ENCODE measurements at regions not wholly inside any gene's neighbourhood (a gene's known extent, or its start where the extent isn't known, plus 50 kb on each side); places are given as distances from the start of the nearest gene placed in this dataset.

DNA sequence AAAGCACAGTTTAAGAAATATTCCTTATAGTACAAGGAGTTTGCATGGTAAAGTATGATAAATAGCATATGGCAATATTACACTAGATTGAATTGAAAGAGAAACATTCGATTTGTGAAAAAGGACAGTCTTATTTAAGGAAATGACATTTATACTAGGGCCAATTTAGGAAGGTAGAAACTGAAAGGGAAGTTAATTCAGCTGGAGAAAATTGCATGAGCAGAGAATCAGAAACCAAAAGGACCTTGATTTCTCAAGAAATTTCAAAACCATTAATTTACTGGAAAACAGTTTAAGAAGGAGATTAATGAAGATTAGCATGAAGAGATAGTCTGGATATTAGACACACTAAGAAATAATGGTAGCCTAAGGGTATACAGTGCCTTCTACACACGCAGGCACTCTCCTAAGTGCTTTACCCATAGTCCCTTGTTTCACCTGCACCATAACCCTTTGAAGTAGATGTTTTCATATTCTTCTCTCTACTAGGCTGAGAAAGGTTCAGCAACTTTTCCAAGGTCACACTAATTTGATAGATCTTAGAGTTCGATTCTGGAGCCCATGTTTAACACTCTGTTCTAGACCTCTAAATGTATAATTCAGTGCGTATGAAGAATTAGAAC, 259.1 kb upstream of the SLIT2 start:
- ATAC-seq (replicated peaks in 1 of 2) (no peak), DNase-seq (no peak)
- H3K4me3 Mint-ChIP-seq, result no peak overlapping the region
- H3K27me3 Mint-ChIP-seq (ENCODE audit: low read depth), result no peaks in the 10 kb centered on the region
- peaks cover 5 to 6% of the 10 kb centered on the region in 2 donors for H3K9me3 Mint-ChIP-seq
- H3K27ac Mint-ChIP-seq, result no peak overlapping the region
- H3K4me1 Mint-ChIP-seq (ENCODE audit: low read depth), result no peaks in the 10 kb centered on the region
- no peaks in the 10 kb centered on the region for H3K36me3 Mint-ChIP-seq (ENCODE audit: insufficient read depth in 2 of 2)

DNA sequence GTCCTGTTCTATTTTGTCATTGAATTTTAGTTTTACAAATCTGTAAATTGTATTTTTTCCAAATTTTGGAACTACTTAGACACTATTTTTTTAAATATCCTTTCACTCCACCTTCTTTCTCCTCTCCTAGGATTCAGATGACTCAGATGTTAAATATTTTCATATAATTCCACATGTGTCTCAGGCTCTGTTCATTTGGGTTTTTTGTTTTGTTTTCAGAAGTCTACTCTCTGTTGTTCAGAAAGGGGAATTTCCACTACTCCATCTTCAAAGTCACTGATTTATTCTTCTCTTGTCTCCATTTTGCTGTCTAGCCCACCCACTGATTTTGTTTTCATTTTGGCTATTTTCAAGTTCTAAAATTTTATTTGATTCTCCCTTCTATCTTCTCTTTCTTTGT, 264.0 kb upstream of the SLIT2 start:
- no peak overlapping the region for H3K4me3 Mint-ChIP-seq
- no peak for DNase-seq
- H3K27ac Mint-ChIP-seq, result no peak overlapping the region
- H3K36me3 Mint-ChIP-seq (ENCODE audit: insufficient read depth in 2 of 2), result no peaks in the 10 kb centered on the region
- no peaks in the 10 kb centered on the region for H3K4me1 Mint-ChIP-seq (ENCODE audit: low read depth)
- H3K9me3 Mint-ChIP-seq, result peaks cover 7% of the 10 kb centered on the region in 2 donors
- no peaks in the 10 kb centered on the region for H3K27me3 Mint-ChIP-seq (ENCODE audit: low read depth)
- ATAC-seq (replicated peaks in 1 of 2), result no peak

DNA sequence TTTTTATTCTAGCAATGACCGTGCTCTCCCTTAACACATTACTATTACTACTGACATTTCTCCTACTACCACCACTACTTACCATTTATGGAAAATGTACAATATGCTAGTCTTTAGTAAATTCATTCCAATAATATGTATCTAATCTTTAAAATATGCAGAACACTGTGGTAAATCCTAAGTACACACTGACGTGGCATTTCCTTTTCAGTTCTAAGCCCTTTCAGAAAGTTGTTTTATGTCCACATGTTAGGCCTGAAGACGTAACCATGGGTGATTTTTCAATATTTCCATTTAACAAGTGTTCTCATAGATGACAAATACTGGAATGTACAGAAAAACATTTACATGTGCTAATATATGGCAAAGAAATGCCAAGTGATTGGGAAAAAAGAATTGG, 268.6 kb upstream of the SLIT2 start:
- H3K9me3 Mint-ChIP-seq, result peaks cover 1 to 7% of the 10 kb centered on the region in 2 donors
- DNase-seq (no peak), ATAC-seq (replicated peaks in 1 of 2) (no peak)
- H3K27ac Mint-ChIP-seq, result no peak overlapping the region
- no peaks in the 10 kb centered on the region for H3K27me3 Mint-ChIP-seq (ENCODE audit: low read depth)
- peaks cover 0 to under 1% of the 10 kb centered on the region in 2 donors for H3K36me3 Mint-ChIP-seq (ENCODE audit: insufficient read depth in 2 of 2)
- no peaks in the 10 kb centered on the region for H3K4me1 Mint-ChIP-seq (ENCODE audit: low read depth)
- H3K4me3 Mint-ChIP-seq, result no peak overlapping the region

DNA sequence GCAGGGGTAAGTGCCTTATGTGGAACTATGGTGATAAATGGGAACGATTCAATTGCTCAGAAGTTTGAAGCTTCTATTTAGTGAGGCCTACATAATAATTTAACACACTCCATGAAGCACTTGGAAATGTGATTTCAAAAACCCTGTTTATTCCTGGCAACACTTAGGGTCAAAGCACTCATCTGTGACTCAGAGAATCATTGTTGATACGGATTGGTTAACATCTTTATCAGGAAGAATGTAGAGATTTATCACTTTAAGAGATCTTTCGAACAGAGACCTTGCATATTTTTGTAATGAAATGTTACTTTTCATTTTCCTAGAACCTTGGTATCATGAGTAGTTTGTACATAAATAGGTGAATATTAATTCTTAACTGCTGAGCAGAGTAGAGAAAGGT, 269.1 kb upstream of the SLIT2 start:
- Mint-ChIP-seq H3K36me3 (ENCODE audit: insufficient read depth in 2 of 2) (peaks cover 0 to 4% of the 10 kb centered on the region in 2 donors), H3K4me1 (ENCODE audit: low read depth) (no peaks in the 10 kb centered on the region), H3K9me3 (peaks cover 5 to 11% of the 10 kb centered on the region in 2 donors), H3K27me3 (ENCODE audit: low read depth) (no peaks in the 10 kb centered on the region), H3K27ac (no peak overlapping the region), H3K4me3 (no peak overlapping the region)
- DNase-seq (no peak), ATAC-seq (replicated peaks in 1 of 2) (no peak)

DNA sequence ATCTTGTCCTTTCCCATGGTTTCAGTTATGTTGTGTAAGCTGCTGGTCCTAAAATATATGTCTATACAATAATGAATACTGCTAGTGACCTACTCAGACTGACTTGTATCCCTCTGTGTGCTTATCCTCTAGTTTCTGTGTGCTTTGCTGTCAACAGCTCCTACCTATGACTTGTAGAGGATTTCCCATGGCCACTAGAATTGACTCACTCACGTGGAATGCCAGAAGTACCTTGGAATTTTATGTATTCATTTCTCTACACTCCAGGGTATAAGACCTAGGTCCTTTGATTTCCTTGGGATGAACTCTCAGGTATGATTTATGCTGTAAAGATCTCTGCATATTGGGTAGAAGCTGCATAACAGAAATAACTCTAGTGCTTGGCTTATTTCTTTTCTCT, 279.9 kb upstream of the SLIT2 start:
- Mint-ChIP-seq H3K27ac (no peak overlapping the region), H3K27me3 (ENCODE audit: low read depth) (no peaks in the 10 kb centered on the region), H3K9me3 (peaks cover 7% of the 10 kb centered on the region in 2 donors), H3K36me3 (ENCODE audit: insufficient read depth in 2 of 2) (peaks cover under 1% of the 10 kb centered on the region in 2 donors), H3K4me1 (ENCODE audit: low read depth) (no peaks in the 10 kb centered on the region), H3K4me3 (no peak overlapping the region)
- DNase-seq (no peak), ATAC-seq (replicated peaks in 1 of 2) (no peak)

DNA sequence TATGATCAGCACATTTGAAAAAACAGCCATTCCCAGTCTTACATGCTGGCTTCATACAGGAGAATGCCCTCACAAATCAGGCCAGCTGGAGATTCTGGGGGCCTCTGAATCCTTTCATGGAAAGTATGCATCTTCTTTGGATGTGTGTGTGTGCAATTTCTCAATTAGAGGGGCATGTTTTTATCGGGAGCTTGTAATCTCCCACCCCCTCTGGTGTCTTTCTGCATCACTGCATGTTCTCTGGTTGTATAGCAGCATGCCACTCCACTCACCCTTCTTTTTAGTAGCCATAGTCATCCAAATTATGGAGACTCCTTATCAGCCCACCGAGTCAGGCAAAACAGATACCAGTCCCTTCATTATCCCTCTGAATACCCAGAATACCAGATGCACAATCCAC, 282.2 kb upstream of the SLIT2 start:
- ATAC-seq (replicated peaks in 1 of 2) (no peak), DNase-seq (no peak)
- no peak overlapping the region for H3K27ac Mint-ChIP-seq
- H3K9me3 Mint-ChIP-seq, result peaks cover 9 to 11% of the 10 kb centered on the region in 2 donors
- H3K36me3 Mint-ChIP-seq (ENCODE audit: insufficient read depth in 2 of 2), result peaks cover 0 to 1% of the 10 kb centered on the region in 2 donors
- H3K4me1 Mint-ChIP-seq (ENCODE audit: low read depth), result no peaks in the 10 kb centered on the region
- no peaks in the 10 kb centered on the region for H3K27me3 Mint-ChIP-seq (ENCODE audit: low read depth)
- H3K4me3 Mint-ChIP-seq, result no peak overlapping the region

DNA sequence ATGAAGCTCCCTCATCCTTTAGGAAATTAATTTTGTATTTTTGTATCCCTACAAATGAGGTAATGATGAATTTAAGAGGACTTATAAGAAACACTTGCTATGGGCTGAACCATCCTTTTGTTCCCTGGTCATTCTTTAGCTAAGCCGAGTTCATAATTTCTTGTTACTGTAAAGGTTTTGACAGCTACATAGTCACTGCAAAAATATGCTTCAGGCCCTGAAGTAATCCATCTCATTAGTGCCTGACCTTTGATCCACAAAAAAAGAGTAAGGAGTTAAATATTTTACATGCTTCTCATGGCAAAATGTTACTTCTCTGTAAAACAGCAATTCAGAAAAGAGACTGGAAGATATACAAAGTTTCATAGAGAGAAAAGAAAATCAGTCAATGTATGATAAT, 290.6 kb upstream of the SLIT2 start:
- no peak overlapping the region for H3K27ac Mint-ChIP-seq
- ATAC-seq (replicated peaks in 1 of 2) (no peak), DNase-seq (no peak)
- H3K36me3 Mint-ChIP-seq (ENCODE audit: insufficient read depth in 2 of 2), result peaks cover 0 to 1% of the 10 kb centered on the region in 2 donors
- H3K9me3 Mint-ChIP-seq, result peaks cover 9 to 12% of the 10 kb centered on the region in 2 donors
- H3K4me1 Mint-ChIP-seq (ENCODE audit: low read depth), result no peaks in the 10 kb centered on the region
- H3K27me3 Mint-ChIP-seq (ENCODE audit: low read depth), result no peaks in the 10 kb centered on the region
- H3K4me3 Mint-ChIP-seq, result no peak overlapping the region

DNA sequence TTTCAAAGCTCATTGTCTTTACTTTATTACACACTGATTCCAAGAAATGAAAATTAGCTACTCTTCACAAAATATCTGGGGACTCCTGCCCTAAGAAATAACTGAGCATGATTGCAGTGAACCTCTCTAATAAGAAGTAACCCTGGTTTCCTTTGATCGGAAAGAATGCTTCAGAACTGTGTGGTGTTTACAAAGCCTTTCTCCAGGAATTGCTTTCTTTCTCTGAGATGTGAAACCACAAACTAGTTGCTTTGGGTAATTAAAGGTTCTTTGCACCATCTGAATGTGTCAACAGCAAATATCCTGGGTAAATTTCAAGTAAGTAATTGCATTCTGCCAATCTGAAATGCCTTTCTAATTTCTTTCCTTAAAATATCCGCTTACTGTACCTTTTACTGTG, 292.9 kb upstream of the SLIT2 start:
- H3K4me1 Mint-ChIP-seq (ENCODE audit: low read depth), result no peaks in the 10 kb centered on the region
- no peak overlapping the region for H3K27ac Mint-ChIP-seq
- no peaks in the 10 kb centered on the region for H3K36me3 Mint-ChIP-seq (ENCODE audit: insufficient read depth in 2 of 2)
- ATAC-seq (replicated peaks in 1 of 2) (no peak), DNase-seq (no peak)
- H3K27me3 Mint-ChIP-seq (ENCODE audit: low read depth), result no peaks in the 10 kb centered on the region
- H3K9me3 Mint-ChIP-seq, result peaks cover 6 to 13% of the 10 kb centered on the region in 2 donors
- H3K4me3 Mint-ChIP-seq, result no peak overlapping the region

DNA sequence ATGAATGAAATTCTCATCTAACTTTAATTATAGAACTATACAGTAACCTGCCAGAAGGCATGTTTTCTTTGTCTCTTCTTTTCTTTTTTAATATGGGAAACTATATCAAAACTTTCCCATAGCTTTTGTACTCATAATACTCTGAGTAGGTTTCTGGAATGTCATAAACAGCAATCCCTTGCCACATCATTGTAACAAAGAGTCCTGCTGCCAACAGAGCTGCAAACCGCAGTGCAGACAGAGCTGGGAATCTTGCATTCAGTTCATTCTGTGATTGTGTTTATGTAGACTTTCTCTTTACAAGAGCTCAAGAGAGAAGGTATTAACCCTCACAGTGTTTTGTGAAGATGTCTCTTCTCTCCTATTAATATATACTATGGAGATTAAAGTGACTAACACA, 304.4 kb upstream of the SLIT2 start:
- Mint-ChIP-seq H3K4me3 (no peak overlapping the region), H3K36me3 (ENCODE audit: insufficient read depth in 2 of 2) (no peaks in the 10 kb centered on the region), H3K27me3 (ENCODE audit: low read depth) (no peaks in the 10 kb centered on the region), H3K27ac (no peak overlapping the region), H3K4me1 (ENCODE audit: low read depth) (no peaks in the 10 kb centered on the region), H3K9me3 (peaks cover under 1 to 7% of the 10 kb centered on the region in 2 donors)
- ATAC-seq (replicated peaks in 1 of 2) (no peak), DNase-seq (no peak)

DNA sequence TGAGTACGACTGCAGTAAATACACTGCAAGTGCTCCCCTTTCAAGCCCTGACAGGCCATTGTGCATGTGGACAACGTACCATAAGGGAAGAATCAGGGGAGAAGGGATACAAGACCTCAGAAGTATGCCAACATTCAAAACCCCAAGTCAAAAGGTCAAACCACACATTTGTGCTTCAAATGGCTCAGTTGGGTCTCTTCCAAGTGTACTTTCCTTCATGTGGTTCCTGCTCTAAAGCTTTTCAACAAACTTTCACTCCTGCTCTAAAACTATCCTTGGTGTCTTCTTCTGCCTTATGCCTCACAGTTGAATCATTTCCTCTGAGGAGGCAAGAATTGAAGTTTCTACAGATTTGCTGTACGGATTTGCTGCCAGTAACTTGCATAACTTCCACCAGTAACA, 305.7 kb upstream of the SLIT2 start:
- no peaks in the 10 kb centered on the region for H3K36me3 Mint-ChIP-seq (ENCODE audit: insufficient read depth in 2 of 2)
- H3K27me3 Mint-ChIP-seq (ENCODE audit: low read depth), result no peaks in the 10 kb centered on the region
- DNase-seq, result no peak
- ATAC-seq (replicated peaks in 1 of 2), result no peak
- peaks cover 0 to 4% of the 10 kb centered on the region in 2 donors for H3K9me3 Mint-ChIP-seq
- H3K27ac Mint-ChIP-seq, result no peak overlapping the region
- no peaks in the 10 kb centered on the region for H3K4me1 Mint-ChIP-seq (ENCODE audit: low read depth)
- no peak overlapping the region for H3K4me3 Mint-ChIP-seq

DNA sequence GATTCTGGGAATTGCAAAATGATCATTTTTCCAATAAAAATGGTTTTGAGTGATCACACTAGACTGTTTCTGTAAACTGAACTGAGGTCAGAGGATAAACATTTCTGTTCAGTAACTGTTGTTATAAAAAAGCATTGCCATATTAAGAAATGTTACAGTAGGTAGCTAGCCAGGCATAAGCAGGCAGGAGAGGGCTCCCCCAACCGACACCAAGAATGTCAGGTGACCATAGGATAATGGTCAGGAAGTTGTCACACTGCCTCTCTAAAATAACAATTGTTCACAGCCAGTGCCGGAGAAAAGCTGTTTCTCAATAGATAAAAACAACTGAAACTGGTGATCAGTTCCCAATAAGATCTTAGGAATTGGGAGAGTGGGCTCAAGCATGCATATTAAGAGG, 306.2 kb upstream of the SLIT2 start:
- Mint-ChIP-seq H3K4me3 (no peak overlapping the region), H3K27me3 (ENCODE audit: low read depth) (no peaks in the 10 kb centered on the region), H3K4me1 (ENCODE audit: low read depth) (no peaks in the 10 kb centered on the region), H3K36me3 (ENCODE audit: insufficient read depth in 2 of 2) (no peaks in the 10 kb centered on the region), H3K9me3 (peaks cover 0 to 4% of the 10 kb centered on the region in 2 donors), H3K27ac (no peak overlapping the region)
- DNase-seq, result no peak
- ATAC-seq (replicated peaks in 1 of 2), result no peak

DNA sequence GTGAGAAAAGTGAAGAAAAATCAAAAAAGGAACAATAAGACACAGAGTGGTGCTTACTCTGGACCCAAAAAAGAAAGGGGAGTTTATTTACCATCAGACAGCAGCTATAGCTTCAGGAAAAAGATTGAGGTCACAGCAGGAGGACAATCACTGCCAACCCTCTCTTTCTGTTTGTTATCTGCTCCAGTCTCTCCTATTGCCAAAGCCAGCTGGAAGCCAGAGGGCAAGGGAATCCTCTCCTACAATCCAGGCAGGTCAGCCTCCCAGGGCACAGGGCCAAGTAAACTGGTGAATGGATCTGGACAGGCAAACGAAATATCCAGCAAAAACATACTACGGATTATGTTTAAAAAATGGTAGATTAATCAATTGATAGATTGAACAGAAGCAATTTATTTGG, 306.9 kb upstream of the SLIT2 start:
- Mint-ChIP-seq H3K9me3 (peaks cover 0 to 4% of the 10 kb centered on the region in 2 donors), H3K4me3 (no peak overlapping the region), H3K27me3 (ENCODE audit: low read depth) (no peaks in the 10 kb centered on the region), H3K36me3 (ENCODE audit: insufficient read depth in 2 of 2) (no peaks in the 10 kb centered on the region), H3K4me1 (ENCODE audit: low read depth) (no peaks in the 10 kb centered on the region), H3K27ac (no peak overlapping the region)
- ATAC-seq (replicated peaks in 1 of 2) (no peak), DNase-seq (no peak)

DNA sequence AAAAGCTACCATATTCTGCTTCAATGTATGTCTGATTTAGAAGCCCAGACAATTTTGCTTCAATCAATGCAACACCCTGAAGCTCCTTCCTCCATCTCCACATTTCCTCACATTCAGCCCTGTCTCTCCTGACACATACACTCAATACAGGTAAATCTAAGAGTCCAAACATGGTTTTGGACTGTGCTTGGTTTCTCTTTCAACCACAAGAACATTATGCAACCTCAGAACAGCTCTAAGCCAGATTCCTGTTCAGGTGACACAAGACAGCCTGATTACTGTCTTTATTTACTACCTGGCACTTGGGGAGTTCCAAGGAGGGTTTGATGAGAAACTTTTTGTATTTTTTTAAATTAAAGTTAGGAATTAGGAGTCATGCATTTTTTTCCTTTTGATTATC, 307.5 kb upstream of the SLIT2 start:
- no peaks in the 10 kb centered on the region for H3K4me1 Mint-ChIP-seq (ENCODE audit: low read depth)

DNA sequence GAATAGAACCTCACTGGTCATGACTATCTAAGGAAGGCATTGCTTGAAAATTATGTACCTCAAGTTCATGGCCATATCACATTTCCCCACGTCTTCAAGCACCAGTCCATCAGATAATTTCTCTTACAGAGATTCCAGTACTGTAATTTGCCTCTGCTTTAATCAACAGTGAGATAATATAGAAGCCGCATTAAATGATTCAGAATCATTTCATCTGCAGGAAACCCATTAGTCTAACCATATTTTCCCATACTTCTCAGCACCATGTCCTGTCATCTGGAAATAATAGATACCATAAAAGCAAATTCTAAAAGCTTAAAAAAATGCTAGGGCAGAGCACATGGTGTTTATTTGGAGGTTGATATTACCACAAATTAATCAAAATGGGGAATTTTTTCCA, 310.3 kb upstream of the SLIT2 start:
- no peak for ATAC-seq (replicated peaks in 1 of 2)
- H3K36me3 Mint-ChIP-seq (ENCODE audit: insufficient read depth in 2 of 2), result no peaks in the 10 kb centered on the region
- H3K27ac Mint-ChIP-seq, result no peak overlapping the region
- no peaks in the 10 kb centered on the region for H3K4me1 Mint-ChIP-seq (ENCODE audit: low read depth)
- no peak overlapping the region for H3K4me3 Mint-ChIP-seq
- peaks cover 0 to 2% of the 10 kb centered on the region in 2 donors for H3K9me3 Mint-ChIP-seq
- no peaks in the 10 kb centered on the region for H3K27me3 Mint-ChIP-seq (ENCODE audit: low read depth)
- no peak for DNase-seq

More for the DNA sequence above, 307.5 kb upstream of the SLIT2 start:
- H3K27ac Mint-ChIP-seq, result no peak overlapping the region
- peaks cover 0 to 4% of the 10 kb centered on the region in 2 donors for H3K9me3 Mint-ChIP-seq
- ATAC-seq (replicated peaks in 1 of 2), result no peak
- no peaks in the 10 kb centered on the region for H3K36me3 Mint-ChIP-seq (ENCODE audit: insufficient read depth in 2 of 2)
- H3K27me3 Mint-ChIP-seq (ENCODE audit: low read depth), result no peaks in the 10 kb centered on the region
- H3K4me3 Mint-ChIP-seq, result no peak overlapping the region
- no peak for DNase-seq

All from activated T-cell treated with anti-CD3 and anti-CD28 coated beads, Interleukin-2, amount 50 U/mL, for 72 hours (primary cell).